ENCODE measurements at regions not wholly inside any gene's neighbourhood (a gene's known extent, or its start where the extent isn't known, plus 50 kb on each side); places are given as distances from the start of the nearest gene placed in this dataset.

- H3K27me3 Mint-ChIP-seq (ENCODE audit: low read depth, poor library complexity) = no peaks in the 10 kb centered on the region
- no peak overlapping the region for H3K4me3 Mint-ChIP-seq
- H3K36me3 Mint-ChIP-seq (ENCODE audit: low read depth) = no peaks in the 10 kb centered on the region
- no peak for DNase-seq
- H3K4me1 Mint-ChIP-seq = no peaks in the 10 kb centered on the region
- H3K27ac Mint-ChIP-seq = no peak overlapping the region
- no peaks in the 10 kb centered on the region for H3K9me3 Mint-ChIP-seq
- TF ChIP-seq CTCF (IDR thresholded peaks at IDR 0.05) = no peak
Measured at GRCh38 chr12:90268574-90268973, 559.9 kb upstream of the ATP2B1 start.

- TF ChIP-seq CTCF (IDR thresholded peaks at IDR 0.05) = no peak
- no peak for DNase-seq
- Mint-ChIP-seq H3K9me3 (no peaks in the 10 kb centered on the region), H3K27me3 (ENCODE audit: low read depth, poor library complexity) (no peaks in the 10 kb centered on the region), H3K36me3 (ENCODE audit: low read depth) (no peaks in the 10 kb centered on the region), H3K4me3 (no peak overlapping the region), H3K27ac (no peak overlapping the region), H3K4me1 (no peaks in the 10 kb centered on the region)
Measured at GRCh38 chr12:90262251-90262650, 553.6 kb upstream of the ATP2B1 start.

- TF ChIP-seq CTCF (IDR thresholded peaks at IDR 0.05) = no peak
- Mint-ChIP-seq H3K27me3 (ENCODE audit: low read depth, poor library complexity) (no peaks in the 10 kb centered on the region), H3K4me1 (no peaks in the 10 kb centered on the region), H3K9me3 (no peaks in the 10 kb centered on the region), H3K27ac (no peak overlapping the region), H3K36me3 (ENCODE audit: low read depth) (no peaks in the 10 kb centered on the region), H3K4me3 (no peak overlapping the region)
- DNase-seq = no peak
Measured at GRCh38 chr12:90261283-90261682, 552.6 kb upstream of the ATP2B1 start.

GRCh38 chr12:90260136-90260535 is 551.5 kb upstream of the ATP2B1 start:
- DNase-seq = no peak
- H3K9me3 Mint-ChIP-seq = no peaks in the 10 kb centered on the region
- no peak overlapping the region for H3K4me3 Mint-ChIP-seq
- no peaks in the 10 kb centered on the region for H3K27me3 Mint-ChIP-seq (ENCODE audit: low read depth, poor library complexity)
- H3K27ac Mint-ChIP-seq = no peak overlapping the region
- H3K4me1 Mint-ChIP-seq = no peaks in the 10 kb centered on the region
- TF ChIP-seq CTCF (IDR thresholded peaks at IDR 0.05) = no peak
- no peaks in the 10 kb centered on the region for H3K36me3 Mint-ChIP-seq (ENCODE audit: low read depth)

GRCh38 chr12:90257927-90258624 is 549.4 kb upstream of the ATP2B1 start:
- DNase-seq = no peak
- Mint-ChIP-seq H3K4me3 (no peak overlapping the region), H3K36me3 (ENCODE audit: low read depth) (no peaks in the 10 kb centered on the region), H3K4me1 (peaks cover 9% of the 10 kb centered on the region), H3K9me3 (no peaks in the 10 kb centered on the region), H3K27ac (no peak overlapping the region), H3K27me3 (ENCODE audit: low read depth, poor library complexity) (no peaks in the 10 kb centered on the region)
- no peak for TF ChIP-seq CTCF (IDR thresholded peaks at IDR 0.05)

GRCh38 chr12:90254796-90255195 is 546.2 kb upstream of the ATP2B1 start:
- no peak overlapping the region for H3K4me3 Mint-ChIP-seq
- no peak for TF ChIP-seq CTCF (IDR thresholded peaks at IDR 0.05)
- H3K4me1 Mint-ChIP-seq = peaks cover 23% of the 10 kb centered on the region
- DNase-seq = no peak
- no peak overlapping the region for H3K27ac Mint-ChIP-seq
- no peaks in the 10 kb centered on the region for H3K36me3 Mint-ChIP-seq (ENCODE audit: low read depth)
- H3K27me3 Mint-ChIP-seq (ENCODE audit: low read depth, poor library complexity) = no peaks in the 10 kb centered on the region
- H3K9me3 Mint-ChIP-seq = no peaks in the 10 kb centered on the region

All from nephron progenitor cell (in vitro differentiated cells).